GM18498 (cell line): ENCODE measurements at regions not wholly inside any gene's neighbourhood (a gene's known extent, or its start where the extent isn't known, plus 50 kb on each side); places are given as distances from the start of the nearest gene placed in this dataset.

Experiments
- ATAC-seq: cut with Tn5 transposase; IDR thresholded peaks from one replicate; pipeline ENCODE4 v1.9.1; 2021; ENCODE audit warnings: mild to moderate bottlenecking, moderate library complexity; ENCODE audit not compliant: unreplicated experiment

DNA sequence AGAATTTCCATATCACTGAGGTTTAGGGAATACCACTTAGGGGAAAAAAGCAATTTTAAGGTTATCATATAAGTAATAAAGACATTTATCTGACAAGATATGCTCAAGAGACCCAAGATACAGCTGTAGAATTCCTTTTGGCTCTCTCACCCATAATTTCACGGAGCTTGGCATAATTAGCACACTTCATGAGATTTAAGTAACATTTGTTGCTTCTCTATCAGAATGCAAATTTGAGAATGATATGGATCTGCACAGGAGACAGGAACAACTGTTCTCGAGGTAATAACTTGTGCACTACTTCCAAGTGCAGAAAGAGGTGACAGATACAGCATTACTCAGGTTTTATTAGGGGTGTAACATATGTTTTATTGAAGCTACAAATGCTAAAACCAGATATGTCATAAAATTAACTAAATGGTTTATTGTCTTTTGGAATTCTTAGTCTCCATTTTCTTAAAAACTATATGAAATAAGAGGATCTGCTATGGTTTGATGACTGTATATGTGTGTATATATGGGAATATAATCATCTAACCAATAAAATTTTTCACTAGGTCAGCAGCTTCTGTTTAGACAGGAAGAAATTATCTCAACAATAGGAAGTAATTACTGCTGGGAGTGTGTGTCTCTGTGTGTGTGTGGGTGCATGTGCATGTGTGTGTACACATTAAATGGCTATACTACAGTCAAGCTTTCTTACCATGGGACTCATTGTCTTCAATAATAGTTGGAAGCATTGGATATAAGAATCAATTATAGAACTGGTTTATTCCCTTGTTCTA is 401.3 kb downstream of the PCDH17 start:
- ATAC-seq, result no peak

DNA sequence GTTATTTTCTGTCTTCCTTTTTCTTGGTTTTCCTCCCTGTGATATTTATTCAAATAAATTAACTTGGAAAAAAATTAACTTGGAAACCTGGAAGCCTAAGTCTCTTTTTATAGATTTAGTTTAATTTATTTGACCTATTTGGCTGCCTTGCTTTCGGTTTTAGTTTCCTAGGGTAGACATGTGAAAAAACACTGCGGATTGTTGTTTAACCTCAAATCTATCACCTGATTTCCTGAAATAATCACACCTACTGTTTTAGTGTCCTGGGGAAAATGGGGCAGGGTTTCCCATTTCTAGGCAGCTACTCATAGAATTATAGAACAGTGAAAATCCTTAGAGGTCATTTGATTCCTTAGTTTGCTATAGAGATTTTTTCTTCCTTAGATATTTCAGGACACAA is 412.4 kb downstream of the PCDH17 start:
- no peak for ATAC-seq

DNA sequence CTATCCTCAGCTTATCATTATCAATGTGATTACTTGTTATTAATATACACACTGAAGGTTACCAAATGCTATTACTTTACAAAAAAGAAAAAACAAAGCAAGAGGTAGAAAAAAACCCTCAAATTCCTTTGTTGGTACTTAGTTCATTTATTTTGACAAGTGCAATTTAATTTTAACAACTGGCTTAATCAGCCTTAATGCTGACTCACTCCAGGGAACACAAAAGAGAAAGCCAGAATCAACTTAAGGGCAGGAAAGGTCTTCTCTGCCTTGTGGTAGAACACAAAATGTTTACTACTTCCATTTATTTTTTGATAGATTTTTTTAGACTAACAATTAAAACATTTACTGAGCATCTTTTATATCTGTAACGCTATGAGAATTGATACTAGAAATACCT is 417.1 kb downstream of the PCDH17 start:
- no peak for ATAC-seq

DNA sequence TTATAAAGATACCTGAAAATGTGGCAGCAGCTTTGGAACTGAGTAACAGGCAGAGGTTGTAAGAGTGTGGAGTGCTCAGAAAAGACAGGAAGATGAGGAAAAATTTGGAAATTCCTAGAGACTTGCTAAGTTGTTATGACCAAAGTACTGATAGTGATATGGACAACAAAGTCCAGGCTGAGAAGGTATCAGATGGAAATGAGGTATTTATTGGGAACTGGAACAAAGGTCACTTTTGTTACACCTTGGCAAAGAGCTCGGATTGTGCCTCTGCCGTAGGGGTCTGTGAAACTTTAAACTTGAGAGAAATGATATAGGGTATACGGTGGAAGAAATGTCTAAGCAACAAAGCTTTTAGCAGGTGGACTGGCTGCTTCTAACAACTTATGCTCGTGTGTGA is 419.9 kb downstream of the PCDH17 start:
- no peak for ATAC-seq

DNA sequence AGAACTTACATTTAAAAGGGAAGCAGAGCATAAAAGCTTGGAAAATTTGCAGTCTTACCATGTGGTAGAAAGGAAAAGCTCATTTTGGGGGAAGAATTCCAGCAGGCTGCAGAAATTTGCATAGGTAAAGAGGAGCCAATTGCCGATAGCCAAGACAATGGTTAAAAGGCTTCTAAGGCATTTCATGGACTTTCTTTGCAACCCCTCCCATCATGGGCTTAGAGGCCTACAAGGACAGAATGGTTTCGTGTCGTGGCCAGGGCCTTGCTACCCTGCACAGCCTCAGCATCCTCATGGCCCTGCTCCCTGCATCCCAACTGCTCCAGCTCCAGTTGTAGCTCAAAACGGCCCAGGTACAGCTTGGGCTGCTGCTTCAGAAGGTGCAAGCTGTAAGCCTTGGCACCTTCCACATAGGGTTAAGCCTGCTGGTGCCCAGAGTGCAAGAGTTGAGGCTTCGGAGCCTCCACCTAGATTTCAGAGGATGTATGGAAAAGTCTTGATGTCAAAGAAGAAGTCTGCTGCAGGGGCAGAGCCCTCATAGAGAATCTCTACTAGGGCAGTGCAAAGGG is 420.3 kb downstream of the PCDH17 start:
- ATAC-seq, result no peak

DNA sequence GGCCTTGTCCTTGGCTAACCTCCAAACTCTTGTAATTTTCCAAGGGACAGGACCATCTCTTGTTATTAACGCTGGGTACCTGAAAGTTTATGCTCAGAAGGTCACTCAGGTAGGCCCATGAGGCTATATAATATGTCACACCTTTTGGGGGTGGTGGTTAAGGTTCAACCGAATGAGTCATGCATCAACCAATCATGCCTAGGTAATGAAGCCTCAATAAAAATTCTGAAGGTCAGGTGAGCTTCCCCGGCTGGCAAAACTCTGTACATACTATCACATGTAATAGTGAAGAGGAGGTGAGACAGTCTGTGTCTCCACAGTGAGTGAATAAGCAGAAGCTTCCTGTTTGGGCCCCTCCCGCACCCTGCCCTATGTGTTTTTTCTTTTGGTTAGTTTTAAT is 424.9 kb downstream of the PCDH17 start:
- ATAC-seq, result no peak

DNA sequence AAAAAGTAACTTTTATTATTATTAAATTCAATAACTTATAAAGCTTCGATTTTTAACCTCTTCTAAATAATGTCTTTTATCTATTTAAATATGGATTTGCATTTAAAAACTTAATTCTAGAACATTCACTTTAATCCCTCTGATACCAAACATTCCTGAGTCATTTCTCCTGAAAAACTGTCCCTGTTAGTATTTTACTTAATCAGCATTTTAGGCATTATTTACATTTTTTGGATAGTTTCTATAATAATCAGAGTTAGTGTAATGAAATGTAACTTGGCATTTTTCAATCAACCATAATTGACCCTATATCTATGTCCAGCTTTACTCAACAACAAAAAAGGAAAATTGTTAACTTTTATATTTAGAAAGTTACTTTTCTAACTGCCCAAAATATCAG is 428.1 kb downstream of the PCDH17 start:
- no peak for ATAC-seq

DNA sequence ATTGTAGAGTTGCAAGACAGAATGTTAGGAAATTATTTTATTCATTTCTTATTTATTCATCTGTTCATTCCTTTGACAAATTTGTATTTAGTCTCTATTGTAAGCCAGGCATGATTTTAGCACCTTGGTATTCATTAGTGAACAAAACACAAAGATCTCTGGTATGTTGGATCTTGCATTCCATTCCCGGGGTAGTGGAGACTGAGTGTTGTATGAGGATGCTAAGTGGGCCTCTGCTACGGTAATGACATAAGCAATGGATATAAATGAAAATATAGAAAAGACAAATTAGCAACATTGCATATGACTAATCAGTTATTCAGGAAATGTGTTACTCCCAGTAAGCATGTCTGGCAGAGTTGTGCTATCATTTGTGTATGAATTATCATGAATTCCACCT is 449.3 kb downstream of the PCDH17 start:
- no peak for ATAC-seq

DNA sequence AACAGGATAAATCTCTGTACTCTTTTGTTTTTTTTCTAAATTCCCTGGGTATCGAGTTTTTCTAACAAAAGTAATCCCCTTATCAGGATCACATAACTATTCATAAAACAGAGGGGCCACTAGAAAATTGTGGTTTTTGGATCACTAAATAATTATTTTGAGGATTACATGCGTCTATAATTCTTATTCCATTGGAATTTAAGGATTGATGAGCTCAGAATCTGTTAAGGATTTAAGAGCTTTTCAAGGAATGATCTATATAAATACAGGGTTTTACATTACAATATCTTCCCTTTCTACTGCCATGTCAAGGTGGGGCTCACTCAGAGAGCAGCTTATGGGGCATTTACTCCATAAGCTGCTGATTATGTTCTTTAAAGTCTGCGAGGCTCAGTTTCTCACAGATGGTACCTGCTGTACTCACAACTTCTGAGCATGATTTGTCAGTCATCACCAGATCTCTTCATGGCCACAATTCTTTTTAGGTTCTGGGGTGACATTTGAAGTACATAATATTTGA is 449.8 kb downstream of the PCDH17 start:
- no peak for ATAC-seq

DNA sequence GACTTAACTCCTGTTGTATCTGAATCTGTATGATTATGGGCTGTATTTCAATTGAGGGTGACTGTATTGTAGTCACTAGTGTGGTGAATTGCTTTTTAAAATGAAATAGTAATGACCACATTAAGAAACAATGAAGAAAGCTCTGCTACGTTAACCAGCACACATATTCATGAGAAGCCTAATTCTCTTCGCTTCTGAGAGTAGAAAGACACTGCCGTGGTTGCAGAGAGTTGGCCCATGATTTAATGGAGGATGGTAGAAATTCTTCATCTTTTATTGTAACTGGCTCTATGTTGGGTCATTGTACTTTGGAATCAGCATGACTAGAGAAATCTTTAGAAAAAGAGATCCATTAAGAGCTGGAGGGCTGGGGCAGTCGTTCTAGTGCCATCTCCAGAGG is 451.5 kb downstream of the PCDH17 start:
- ATAC-seq, result no peak

DNA sequence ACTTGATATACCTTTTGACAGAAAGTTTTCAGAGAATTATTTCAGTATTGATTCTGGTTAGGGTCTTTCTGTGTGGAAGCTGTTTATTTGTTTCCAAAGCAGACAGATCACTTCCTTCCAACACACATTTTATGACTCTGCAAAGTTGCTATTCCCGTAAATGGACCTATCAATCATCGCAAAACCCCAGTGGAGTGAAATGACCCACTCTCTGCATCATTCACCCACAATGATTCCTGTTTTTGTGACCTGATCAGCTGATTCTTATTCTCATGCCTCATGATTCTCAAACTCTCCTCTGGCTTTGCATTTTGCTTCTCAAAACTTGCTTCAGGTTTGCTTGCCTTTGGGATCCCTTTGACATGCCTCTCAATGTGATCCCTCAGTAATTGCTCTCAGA is 453.7 kb downstream of the PCDH17 start:
- no peak for ATAC-seq

DNA sequence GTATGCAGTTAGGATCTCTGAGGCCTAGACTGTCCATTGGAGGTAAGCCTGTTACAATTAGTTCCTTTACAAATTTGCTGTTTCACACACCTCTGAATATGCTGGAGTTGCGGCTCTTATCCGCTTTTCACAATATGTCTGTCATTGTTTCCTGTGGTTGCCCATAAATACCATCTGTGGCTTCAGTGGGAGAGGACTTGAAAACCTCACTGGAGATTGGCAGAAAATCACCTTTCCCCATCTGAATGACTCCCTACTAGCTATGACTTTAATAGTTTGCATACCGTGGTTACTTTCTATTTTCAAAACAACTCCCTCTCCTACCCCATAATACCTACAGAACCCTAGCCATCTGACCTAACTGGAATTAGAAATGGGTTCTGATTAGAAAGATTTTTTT is 454.3 kb downstream of the PCDH17 start:
- no peak for ATAC-seq

DNA sequence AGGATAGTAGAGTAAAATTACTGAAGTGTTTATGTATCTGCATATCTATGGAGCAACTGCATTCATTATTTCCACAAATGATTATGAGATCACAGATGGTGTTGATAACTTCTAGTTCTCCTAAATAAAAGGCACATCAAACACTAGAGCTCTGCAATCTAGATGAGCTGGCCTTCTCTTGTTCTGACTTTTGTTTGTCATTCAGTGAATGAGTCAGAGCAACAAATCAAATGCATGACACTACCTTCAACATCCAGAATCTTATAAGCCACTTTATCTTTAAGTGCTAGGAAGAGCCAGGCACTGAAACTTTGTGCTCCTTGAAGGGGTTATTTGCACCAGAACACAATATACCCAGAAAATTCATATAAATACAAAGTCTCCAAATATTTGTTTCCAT is 456.0 kb downstream of the PCDH17 start:
- no peak for ATAC-seq

DNA sequence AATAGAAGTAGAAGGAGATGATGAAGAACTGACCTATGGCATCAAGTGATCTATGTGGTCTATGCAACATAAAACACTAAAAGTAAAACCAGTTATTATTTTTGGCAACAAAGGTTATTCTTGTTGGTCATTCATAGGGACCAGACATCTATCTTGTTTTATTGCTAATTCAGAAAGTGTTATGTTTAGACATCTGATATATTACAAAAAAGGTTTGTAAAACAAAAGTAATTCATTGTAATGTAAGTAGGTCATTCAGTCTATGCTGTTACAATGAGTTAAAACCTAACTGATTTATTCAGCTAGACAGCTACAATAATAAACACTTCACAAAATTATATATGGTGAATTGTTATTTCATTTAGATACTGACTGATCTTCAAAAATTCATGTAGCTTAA is 461.9 kb downstream of the PCDH17 start:
- ATAC-seq, result no peak

DNA sequence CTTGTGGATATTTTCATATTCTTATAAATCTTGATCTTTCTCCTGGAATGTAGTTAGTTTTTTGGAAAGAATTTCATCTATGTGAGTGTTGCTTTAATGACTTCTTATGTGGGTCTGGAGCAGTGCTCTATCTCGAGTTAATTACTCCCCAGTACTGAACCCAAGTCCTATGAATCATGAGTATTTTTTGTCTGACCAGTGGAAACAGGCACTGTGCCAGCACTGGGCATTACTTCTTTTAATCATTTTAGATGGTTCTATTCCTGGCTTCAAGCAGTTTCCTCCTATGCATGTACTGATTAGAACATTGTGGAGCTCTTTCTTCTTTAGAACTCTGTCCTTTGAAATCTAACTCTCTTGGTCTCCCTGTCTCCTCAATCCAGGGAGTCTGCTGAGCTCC is 466.3 kb downstream of the PCDH17 start:
- ATAC-seq, result no peak

DNA sequence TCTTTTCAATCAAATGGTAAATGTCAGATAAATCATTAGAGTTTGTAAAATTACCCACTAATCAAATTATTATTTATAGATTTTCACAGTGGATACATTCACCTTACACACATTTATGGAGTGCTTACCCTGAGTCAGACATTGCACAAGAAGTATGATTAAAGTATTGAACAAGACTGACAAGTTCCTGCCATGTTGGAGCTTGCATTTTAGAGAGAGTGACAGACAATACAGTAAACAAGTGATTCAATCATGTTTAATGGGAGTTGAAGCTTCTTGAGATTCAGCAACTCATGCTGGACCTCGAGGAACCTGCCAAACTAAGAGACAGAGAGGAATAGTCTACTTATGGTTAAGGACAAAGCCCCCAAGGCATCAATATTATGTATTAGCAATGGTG is 487.8 kb downstream of the PCDH17 start:
- no peak for ATAC-seq

DNA sequence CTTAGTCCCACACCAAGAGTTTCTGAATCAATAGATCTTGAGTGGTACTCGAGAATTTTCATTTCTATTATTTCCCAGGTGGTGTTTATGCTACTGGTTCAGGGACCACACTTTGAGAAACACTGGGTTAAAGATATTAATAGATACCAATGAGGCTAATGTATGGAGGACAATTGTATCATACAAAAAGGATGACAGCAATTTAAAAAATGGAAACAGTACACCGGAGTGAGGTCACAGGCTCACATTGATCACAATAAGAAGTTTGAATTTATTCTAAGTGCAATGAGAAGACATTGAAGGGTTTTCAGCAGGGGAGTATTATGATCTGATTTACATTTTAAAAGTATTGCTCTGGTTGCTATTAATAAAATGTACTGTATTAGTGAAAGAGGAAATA is 488.3 kb downstream of the PCDH17 start:
- ATAC-seq, result no peak

DNA sequence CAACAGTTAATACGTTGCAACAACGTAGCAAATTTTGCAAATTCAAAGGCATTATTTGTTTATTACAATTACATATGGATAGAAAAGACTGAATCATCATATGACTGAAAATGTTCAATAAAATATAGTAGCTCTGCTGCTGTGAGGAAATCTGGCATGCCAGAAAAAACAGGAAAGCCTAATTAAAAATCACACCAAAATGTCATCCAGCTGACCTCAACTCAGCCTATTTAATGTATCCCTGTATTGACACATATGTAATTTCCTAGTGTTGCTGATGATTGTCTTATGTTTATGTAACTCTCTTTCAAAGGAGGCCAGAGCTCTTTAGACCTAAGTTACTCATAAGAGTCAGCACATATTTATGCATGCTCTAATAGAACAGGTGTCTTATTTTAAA is 495.0 kb downstream of the PCDH17 start:
- no peak for ATAC-seq

DNA sequence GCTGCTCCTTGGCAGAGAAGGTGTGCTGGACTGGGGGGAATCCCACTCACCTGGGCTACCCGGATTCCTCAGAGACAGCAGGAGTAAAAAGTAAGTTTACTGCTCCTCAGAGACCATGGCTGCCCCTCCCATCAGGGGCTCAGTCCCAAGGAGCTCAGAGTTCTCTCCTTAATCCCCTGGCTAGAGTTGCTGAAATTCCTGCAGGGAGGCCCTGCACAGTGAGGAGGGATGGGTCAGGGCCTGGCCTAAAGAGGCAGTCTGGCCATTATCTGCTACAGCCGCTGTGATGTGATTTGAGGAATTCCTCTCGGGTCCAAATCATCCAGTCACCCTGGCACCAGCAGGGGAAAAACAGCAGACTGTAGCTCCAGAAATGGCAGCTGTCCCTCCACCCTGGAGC is 502.5 kb downstream of the PCDH17 start:
- ATAC-seq, result no peak

DNA sequence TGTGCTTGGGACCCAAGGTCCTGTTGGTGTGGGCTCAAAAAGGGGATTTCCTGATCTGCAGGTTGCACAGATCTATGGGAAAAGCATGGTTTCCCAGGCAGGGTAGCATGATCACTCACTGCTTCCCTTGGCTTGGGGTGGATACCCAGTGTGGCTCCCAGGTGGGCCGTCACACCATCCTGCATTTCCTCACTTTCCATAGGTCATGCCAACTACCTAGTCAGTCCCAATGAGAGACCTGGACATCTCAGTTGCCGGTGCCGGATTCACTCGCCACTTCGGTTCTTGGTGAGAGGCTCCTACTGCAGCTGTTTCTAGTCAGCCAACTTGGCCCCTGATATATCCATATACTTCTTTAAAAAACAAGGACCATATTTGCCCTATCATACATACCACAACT is 503.0 kb downstream of the PCDH17 start:
- ATAC-seq, result no peak

DNA sequence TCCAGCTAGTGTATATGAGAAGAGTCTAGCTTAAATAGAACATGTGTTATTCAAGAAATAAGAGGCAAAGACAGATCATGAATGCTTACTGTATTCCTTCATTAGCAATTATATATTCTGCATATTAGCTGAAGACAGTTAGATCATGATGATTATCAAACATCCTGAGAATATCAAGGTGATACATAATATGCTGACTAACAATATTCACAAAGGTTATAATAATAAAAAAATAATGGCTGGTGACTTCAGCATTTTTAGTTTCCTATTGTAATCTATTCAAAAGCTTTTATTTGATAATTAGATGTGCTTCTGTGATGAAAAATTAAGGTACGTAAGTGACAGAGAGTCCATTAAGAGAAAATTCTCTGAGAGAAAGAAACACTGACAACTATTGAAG is 511.4 kb downstream of the PCDH17 start:
- ATAC-seq, result no peak

DNA sequence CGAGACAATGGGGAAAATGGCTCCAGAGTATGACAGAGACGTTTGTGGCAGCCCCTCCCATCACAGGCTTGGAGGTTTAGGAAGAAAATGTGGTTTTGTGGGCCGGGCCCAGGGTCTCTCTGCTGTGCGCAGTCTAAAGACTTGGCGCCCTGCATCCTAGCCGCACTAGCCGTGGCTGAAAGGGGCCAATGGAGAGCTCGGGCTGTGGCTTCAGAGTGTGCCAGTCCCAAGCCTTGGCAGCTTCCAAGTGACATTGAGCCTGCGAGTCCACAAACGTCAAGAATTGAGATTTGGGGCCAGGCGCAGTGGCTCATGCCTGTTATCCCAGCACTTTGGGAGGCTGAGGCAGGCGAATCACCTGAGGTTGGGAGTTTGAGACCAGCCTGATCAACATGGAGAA is 513.1 kb downstream of the PCDH17 start:
- no peak for ATAC-seq

DNA sequence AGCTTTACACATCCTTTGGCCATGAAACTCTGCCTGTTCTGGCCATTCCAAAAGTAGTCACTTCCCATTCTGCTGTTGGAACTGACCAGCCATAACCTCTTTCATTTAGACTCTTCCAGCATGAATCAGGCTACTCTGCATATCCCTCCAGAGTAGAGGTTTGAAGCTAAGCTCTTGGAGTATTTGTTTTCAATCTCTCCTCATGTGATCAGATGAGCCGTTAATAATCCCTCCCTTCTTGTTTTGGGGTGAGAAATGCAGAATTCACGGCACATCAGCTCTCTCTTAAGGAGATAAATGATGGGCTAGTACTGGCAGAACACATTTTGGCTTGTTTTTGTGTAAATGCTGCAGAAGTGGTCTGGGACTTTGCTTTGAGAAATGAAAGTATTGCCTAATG is 519.9 kb downstream of the PCDH17 start:
- no peak for ATAC-seq
